Fibroblast of skin of left quadriceps (primary cell): ENCODE measurements at regions not wholly inside any gene's neighbourhood (a gene's known extent, or its start where the extent isn't known, plus 50 kb on each side); places are given as distances from the start of the nearest gene placed in this dataset.
"Not testable (repeated sequence)": the region's sequence is repeated elsewhere in the genome, so short reads cannot be mapped to it uniquely, and the experiment has no call there.

Experiments
- DNase-seq, 2 experiments: peaks; one replicate each; pipeline ENCODE4 v3.0.0-alpha.2; 2013; ENCODE audit warnings: low read depth in 2 of 2

DNA sequence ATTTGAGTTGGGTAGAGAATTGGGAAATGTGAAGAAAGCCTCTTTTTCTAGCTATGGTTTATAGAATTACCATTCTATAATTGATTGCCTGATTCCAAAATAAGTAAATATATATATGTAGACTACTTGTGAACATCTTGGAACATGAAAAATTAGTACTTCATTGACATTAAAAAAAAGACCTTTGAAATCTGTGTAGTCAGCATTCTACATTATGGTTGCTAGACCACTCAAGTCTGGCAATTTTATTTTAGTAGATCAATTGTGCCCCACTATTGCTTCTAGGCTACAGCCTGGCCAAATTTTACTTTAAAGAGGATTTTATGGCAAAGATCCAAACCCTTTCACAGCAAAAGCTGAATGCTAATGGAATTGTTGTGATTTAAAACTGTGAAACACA is 279.8 kb downstream of the IKZF2 start:
- no peak for DNase-seq

DNA sequence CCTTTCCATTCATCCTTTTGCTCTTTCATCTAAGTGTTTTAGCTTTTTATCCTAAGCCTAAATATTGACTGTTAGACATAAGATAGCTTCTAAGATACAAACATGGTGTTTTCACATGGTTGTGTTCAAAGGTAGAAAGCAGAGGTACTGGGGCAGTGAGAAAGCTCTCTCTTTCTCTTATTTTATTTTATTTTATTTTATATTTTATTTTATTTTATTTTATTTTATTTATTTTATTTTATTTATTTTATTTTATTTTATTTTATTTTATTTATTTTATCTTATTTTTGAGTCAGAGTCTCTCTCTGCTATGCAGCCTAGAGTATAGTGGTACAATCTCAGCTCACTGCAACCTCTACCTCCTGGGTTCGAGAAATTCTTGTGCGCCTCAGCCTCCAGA is 287.2 kb downstream of the IKZF2 start:
- no peak for DNase-seq

DNA sequence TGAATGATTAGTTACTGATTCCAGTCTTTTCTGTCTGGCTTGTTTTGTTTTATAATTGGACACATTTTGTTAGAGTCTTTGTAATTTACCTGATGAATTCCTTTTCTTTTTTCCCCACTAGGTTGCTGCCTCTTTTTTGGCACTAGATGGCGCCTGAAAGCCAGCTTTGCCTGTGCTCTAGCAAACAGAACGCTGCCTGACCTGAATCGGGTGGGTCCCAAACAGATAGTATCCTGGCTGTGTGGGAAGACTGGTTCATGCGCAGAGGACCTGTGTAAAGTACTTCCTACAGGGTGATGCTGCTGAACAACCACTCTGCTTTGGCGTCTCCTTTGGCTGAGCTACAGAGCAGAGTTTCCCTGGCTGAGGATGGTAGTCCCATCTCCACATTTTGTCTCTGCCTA is 288.2 kb downstream of the IKZF2 start:
- no peak for DNase-seq

DNA sequence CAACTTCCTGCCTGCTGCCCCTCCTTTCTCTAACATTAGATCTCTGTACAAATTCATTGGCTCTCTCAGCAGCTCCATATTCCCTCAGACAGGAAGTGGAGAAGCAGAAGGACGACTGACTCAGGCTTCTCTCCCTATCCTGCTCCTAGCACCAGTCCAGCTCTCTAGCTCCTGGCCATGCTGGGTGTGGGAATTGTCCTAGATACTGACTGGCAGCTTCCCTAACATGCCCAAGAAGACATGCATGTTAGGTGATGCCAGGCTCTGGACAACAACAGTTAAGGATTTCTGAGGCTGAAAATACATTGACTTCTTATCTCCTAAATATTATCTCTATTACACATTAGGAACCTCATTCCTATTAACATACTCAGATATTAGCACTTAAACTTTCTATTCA is 292.9 kb downstream of the IKZF2 start:
- DNase-seq = no peak

DNA sequence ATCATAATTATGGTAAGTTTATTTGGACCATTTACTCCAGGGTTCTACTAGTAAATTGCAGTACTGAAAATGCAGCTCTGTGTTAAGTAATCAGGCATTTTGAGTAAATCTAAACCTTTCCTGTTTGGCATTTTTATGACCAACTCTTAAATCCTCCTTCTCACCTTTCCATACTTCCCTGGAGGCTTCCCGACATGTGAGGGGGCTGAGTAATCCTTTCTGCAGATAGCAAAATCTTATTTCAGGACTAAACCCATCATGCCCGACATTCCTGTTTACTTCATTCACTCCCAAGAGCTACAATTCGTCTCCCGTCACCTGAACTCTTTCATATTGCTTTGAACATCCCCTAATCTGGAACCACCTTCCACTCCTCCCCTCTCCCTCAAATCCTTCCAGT is 296.6 kb downstream of the IKZF2 start:
- no peak for DNase-seq

DNA sequence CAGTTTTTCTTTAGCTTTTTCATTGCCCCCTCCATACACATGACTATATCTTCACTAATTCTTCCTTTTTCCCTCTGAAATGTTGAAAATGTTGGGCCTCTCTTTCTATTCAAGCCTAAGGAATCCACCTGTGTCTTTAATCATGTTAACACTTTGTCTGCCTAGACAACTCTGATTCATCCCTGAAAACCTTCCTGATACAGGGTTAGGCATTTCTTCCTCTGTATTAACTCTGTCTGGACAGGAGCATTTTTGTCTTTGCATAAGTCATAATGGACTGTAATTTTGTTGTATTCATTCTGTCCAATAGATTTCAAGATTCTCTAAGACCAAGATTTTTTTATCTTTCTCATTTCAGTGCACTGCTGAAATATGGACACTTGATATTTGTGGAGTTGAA is 297.3 kb downstream of the IKZF2 start:
- DNase-seq = no peak

DNA sequence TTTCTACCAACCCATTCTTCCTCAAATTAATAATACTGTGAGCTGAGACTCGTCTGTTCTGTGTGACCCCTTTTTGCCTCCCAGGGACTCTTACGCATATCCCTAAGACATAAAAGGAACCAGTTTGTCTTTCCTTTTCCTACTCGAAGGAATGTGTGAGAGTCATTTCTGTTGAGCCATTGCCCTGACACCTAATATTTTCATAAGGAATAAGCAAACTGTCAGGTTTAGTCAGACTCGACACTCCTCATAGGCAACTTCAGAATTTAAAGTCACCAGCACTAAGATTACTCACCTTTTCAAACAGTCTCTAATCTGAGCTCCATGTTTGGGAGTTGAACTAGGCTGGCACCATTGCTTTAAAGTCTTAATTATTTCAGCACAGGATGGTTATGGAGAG is 305.5 kb downstream of the IKZF2 start:
- DNase-seq = no peak

DNA sequence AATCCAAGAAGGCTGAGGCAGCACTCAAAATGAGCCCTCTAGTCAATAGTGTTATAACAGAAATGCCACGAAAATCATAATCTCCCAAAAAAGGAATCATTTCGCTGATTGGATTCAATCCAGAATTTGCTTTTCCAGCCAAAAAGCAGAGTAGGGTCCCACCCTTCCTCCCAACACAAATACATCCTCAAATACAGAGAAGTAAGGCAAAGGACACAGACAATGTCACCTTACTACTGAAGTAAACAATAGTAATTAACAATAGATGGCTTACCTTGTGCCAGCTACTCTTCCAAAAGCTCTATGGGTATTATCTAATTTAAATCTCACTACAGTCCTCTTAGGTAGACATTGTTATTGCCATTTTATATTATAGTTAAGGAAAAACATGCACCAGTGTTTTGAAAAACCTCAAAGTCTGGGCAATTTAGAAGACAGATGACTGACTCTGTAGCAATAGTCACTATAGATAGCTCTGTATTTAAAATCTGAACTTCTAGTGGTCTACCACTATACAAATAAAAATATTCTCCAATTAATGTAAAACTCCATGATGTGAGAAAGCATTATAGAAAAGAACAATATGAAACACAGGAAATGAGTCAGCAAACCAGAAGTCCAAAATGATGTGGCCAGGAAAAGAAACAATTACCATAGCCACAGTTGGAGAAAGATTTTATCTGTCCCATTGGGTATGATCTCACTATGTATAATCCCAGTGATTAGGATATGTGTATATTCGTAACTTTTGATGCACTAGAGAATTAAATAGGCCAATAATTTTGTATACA is 305.0 kb upstream of the ERBB4 start:
- DNase-seq = peak; percentile 47 to 52

DNA sequence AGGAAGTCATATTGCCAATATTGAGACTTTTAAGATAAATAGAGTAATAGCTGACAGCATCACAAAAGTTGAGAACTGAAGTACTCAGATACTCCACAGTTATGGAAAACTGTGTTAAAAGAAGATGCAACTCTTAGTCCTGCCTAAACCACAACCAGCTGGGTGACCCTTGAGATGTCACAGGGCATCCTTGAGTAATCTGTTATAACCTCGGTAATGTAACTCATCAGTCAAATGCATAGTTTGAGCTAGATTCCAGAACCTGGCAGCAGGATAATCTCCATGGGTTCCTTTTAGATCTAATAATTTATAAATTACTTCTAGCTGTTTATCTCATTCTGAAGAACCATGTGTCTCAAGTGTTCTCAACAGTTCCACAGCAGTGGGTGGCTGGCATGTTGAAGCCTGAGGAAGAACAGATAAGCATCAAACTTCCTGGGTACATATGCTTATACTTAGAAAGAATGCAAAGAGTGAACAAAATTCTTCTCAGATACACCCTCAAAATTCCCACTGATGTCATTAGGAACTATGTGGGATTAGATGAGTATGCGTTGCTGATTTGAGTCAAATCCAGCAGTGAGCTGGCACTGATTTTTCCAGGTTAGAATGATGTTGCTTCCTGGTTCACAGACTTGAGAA is 304.1 kb upstream of the ERBB4 start:
- DNase-seq = peak; percentile 36

DNA sequence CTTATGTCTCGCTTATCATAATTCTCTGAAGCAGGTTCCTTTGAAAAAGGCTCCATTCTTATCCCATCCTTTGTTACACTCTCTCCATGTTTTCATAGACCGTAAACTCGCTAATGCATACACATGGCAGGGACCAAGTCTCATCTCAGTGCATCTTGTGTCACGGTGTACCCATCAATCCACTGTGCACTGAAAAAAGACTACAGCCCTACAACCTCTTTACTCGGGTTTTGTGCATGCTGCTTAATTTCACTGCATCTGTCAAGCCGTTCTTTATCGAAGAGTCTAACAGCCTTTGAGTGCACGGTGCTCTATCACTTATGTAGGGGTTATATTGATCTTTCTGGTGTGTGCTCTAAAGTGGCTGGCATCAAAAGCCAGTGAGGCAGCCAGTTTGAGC is 302.9 kb upstream of the ERBB4 start:
- no peak for DNase-seq

DNA sequence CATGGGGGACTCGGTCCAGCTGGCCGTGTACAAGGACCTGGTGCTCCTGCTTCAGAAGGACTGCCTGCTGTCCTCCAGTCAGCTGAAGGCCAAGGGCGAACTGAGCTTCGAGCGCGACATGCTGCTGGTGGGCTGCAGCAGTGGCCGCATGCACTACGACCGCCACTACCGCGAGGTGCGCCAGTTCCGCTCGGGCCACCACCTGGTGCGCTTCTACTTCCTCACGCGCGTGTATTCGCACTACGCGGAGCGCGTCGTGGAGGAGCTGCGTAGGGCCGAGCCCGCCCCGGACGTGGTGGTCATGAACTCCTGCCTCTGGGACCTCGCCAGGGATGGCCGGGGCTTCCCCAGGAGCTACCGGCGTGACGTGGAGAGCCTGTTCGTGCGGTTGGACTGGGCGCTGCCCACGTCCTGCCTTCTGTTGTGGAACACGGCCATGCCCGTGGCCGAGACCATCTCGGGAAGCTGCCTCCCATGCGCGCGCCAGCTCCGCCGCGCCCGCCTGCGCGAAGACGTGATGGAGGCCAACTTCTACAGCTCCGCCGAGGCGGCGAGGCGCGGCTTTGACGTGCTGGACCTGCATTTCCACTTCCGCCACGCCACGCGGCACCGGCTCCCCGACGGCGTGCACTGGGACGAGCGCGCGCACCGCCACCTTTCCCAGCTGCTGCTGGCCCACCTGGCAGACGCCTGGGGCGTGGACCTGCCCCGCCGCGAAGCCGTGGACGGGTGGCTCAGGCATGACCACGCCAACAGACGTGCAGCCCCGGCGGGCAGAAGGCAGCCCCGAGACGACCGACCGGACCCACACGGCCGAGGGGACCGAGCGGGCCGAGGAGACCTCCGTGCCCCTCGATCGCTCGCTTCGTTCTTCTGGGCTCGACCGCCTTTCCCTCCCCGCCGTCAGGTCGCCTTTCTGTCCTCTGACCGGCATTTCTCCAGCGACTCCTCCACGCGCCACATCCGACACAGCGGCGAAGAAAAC is 293.9 kb upstream of the ERBB4 start:
- no peak for DNase-seq

DNA sequence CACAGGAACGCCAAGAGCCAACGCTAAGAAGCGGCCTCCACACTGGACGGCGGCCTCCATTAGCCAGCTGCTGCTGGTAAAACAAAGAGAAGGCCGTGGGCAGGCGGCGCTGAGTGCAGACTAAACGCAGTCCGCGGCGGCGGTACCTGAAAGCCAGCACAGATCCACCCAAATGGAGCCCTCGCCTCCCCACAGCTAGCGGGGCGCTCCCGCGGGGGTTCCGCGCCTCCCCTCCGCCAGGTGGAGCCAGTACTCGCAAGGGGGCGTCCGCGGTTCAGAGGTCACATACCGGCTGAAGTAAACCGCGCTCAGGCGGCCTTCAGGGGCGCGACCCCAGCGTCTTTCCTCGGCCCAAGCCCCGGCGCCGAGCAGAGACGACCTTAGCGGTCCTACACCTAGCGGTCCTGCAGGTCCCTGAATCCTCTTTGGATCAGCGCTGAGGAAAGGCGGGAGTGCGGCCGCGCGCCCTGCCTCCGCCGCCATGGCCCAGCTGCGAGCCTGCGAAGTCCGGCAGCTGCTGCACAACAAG is 293.1 kb upstream of the ERBB4 start:
- DNase-seq = no peak

DNA sequence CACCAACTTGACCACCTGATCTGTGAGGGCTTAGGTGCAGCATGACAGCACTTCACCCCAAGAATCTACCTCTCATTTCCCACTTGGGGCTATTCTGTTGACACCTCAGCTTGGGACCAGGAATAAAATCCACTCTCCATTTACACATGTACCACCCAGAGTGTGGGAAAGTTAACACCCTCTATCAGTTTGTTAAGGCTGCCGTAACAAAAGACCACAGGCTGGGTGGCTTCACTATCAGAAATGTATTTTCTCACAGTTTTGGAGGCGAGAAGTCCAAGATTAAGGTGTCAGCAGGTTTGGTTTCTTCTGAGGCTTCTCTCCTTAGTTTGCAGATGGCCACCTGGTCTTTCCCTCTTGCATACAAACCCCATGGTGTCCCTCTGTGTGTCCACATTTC is 277.7 kb upstream of the ERBB4 start:
- no peak for DNase-seq

DNA sequence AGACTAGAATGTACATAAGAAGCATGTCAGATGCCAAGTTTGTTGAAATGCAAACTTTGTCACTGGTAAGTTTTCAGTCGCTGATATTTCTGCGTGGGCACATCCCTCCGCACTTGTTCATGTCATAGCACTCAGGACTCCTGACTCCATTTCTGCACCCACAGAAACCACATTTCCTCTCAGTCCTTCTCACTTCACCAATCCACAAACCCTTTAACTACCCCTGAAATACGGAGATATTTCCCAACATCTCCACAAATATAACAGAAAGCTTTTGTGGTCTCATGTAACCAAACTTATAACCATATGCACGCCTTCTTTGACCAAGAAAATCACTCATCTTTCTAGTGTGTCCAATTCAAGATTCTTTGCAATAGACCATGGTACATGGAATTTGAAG is 276.9 kb upstream of the ERBB4 start:
- no peak for DNase-seq

DNA sequence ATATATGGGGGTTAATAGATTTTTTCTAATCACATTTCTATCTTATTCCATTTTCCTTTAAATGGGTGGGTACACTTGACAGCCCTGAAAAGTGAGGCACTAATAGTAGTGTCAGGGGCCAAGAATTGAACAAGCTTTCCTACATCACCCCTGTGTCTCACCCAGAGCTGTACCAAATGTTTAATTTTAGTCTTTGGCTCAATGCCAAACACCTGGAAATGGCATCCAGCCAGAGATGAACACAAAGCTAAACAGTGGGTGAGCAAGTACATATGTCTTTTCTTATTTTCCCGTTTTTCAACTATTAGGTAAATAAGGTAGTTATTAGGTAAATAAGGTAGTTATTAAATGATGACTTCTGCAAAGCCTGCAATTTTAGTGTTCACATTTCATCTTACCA is 276.3 kb upstream of the ERBB4 start:
- DNase-seq = no peak

DNA sequence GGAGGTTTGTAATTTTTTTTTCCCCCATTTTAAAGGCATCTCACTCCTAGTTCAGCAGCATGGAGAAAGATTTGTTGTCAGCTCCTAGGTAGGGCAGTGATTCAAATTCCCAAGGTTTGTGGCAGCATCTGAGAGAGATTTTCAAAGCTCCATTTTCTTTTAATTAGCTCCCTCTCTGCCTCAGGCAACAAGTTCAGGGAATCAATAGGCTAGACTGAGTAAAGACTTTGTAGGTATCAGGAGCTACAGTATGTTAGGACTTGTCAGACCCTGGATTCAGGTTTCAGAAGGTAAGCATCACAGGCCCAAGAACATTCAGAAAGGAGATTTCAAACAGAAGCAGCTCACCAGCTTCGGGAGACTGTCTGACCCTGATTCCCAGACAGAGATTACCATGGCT is 273.3 kb upstream of the ERBB4 start:
- no peak for DNase-seq

DNA sequence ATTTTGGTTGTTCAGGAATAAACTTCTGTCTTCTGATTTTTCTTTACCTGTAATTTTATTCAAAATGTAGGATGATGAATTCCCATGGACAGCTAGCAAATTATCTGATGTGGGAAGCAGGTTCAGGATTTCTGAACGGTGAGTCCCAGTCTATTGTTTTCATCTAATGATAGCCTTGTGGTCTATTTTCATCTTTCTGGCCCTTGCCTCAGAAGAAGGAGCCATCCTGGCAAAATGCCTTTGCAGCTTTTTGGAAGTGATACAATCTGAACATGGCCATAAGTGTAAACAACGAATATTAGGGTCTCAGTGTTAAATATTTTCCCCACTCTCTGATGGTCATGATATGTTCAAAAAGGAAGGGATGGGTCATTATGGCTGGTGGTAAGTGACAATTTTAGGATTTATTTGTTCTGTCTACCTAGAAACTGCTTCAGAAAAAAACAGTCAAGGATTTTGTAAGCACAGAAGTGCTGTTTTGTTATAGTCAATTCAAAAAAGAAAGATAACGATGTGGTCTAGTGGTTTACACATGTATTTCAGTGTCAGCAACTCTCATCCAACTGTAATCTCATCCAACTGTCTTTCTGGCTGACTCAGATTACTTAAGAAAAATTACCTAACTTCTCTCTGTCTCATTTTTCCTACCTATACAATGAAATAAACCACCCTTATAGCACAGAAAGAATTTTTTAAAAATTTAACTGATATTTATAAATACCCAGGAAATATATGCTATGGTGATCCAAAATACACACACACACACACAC is 272.6 kb upstream of the ERBB4 start:
- DNase-seq = no peak

DNA sequence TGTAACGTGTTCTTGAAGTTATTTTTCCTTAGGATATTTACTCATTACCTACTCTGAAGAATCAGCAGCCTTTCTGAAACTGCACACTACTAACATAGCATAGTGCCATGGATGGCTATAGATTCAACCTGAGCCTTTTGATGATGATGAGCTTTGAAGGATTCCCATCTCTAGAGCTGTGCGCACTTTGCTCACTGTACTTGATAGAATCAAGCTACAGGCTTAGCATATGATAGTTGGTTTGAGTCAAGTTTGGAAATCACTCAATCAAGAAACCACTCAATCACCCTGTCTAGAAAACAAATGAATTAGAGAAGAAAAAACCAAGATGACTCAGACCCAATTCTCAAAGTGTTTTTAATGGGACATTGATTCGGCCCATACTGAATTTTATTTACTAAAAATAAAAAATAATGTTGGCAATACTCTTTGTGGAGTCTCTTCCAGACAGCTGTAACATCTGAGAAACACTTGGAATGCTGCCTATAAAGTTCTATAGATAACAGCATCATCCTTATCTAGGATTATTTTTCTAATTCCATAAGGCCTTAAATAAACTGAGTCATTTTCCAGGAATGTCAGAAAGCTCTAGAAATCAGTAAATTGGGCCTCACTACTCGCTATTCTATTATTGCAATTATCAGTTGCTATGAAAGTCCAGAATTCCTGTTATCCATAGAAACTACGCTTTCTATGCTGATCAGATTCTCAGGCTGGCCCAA is 259.0 kb upstream of the ERBB4 start:
- no peak for DNase-seq

DNA sequence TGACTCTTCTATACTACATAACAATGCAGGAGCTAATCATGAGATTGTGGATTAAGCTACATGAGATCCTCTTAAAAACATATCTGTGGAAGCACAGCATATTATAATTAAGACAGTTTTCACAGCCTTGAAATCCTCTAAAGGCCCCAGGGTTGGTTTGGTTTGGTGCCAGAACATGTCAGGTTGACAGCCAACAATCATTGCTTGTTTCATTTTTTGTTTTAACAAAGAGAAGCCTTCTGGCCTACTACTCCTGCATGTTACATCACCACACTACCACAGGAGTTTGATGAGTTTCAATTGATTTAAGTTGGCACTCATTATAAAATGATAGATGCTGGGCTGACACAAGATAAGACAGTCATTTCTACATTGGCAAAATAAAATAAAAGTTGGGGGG is 255.9 kb upstream of the ERBB4 start:
- no peak for DNase-seq

DNA sequence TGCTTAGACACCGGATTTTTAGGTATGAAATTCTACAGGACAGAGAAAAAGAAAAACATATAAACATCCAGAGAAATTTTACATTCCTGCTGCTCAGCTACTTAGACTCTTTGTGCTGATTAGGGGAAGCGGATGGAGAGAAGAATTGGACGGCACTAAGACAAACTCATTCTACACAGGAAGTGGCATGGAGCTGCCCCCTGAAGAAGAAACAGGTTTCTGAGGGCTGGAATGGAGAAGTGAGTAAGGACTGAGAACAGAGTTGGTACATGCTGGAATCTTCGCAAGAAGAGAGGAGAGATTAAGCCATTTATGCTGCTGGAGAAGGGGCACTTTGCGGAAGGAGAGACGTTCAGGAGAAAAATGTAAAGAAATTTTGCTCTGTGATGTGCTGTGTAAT is 253.0 kb upstream of the ERBB4 start:
- DNase-seq = no peak

DNA sequence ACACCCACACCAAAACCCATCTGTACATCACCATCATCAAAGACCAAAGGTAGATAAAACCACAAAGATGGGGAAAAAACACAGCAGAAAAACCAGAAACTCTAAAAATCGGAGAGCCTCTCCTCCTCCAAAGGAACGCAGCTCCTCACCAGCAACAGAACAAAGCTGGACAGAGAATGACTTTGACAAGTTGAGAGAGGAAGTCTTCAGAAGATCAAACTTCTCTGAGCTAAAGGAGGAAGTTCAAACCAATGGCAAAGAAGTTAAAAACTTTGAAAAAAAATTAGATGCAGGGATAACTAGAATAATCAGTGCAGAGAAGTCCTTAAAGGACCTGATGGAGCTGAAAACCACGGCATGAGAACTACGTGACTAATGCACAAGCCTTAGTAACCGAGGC is 247.5 kb upstream of the ERBB4 start:
- DNase-seq = not testable (repeated sequence)
